ENCODE measurements at regions not wholly inside any gene's neighbourhood (a gene's known extent, or its start where the extent isn't known, plus 50 kb on each side); places are given as distances from the start of the nearest gene placed in this dataset.
"Not testable (repeated sequence)": the region's sequence is repeated elsewhere in the genome, so short reads cannot be mapped to it uniquely, and the experiment has no call there.

DNA sequence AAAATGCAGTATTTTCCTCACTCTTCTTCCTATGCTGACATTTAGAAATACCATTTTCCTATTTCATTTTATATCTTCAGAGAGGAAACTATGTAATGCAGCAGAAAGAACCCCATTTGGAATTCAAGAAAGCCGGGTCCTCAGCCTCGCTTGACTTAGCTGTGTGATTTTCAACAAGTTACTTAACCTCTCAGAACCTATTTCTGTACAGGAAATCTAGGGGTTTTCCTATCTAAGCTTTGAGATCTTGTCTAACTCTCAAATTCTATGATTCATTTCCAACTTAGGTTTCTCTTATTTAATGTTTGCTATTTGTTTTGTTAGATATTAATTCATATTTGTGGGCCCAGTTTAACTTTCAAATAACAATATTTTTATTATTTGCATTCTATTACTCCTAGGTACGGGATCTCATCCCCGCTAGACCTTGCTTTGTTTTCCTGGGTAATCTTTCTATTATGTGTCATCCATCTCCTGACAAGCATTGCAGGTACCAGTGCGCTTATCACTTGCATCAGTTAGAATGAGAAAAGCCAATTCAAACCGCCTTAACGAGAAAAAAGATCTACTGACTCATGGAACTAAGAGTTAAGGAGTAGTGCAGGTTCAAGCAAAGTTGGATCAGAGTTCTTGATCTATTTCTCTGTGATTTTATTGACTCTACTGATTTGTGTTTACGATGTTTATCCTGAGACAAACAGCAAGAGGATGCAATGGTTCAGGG is 70.6 kb upstream of the BHLHE40 start:
- no peak overlapping the region for H3K4me3 ChIP-seq (ENCODE audit: low read depth in 1 of 5, low read length in 5 of 5)
- peaks cover 0 to 2% (median 0%) of the 10 kb centered on the region in 5 donors for H3K9me3 ChIP-seq (ENCODE audit: control insufficient read depth in 5 of 5, low read length in 5 of 5)
- no peak overlapping the region for H3K9ac ChIP-seq (ENCODE audit: low read length in 5 of 5)
- no peak overlapping the region for H3K27ac ChIP-seq (ENCODE audit: low read depth, low read length)
- no peaks in the 10 kb centered on the region for H3K27me3 ChIP-seq (ENCODE audit: control insufficient read depth in 5 of 5, insufficient read depth in 4 of 5, low read length in 5 of 5)
- H3K36me3 ChIP-seq (ENCODE audit: control insufficient read depth in 5 of 5, insufficient read depth in 5 of 5, low read length in 5 of 5), result no peaks in the 10 kb centered on the region
- peaks cover 0 to 4% (median 0%) of the 10 kb centered on the region in 5 donors for H3K4me1 ChIP-seq (ENCODE audit: control insufficient read depth in 5 of 5, insufficient read depth in 5 of 5, low read length in 5 of 5)

DNA sequence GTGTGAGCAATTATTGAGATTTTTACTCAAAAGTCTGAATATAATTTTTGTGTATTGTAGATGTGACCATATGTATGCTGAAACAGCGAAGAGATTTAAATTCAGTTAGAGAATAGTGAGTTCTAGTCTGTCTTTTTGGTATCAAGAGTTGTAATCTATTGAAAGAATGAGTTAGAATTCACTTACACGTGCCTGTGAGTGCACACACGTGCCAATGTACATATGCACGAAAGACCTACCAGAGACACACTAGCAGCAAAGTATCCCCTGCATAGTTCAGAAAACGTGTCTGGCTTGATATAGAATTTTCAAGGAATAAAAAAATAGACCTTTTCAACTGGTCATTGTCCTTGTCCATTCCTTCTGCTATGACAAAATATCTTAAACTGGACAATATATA is 64.8 kb upstream of the BHLHE40 start:
- Histone ChIP-seq H3K27me3 (ENCODE audit: control insufficient read depth in 5 of 5, insufficient read depth in 4 of 5, low read length in 5 of 5) (no peaks in the 10 kb centered on the region), H3K4me1 (ENCODE audit: control insufficient read depth in 5 of 5, insufficient read depth in 5 of 5, low read length in 5 of 5) (no peaks in the 10 kb centered on the region), H3K36me3 (ENCODE audit: control insufficient read depth in 5 of 5, insufficient read depth in 5 of 5, low read length in 5 of 5) (no peaks in the 10 kb centered on the region), H3K9ac (ENCODE audit: low read length in 5 of 5) (no peak overlapping the region), H3K4me3 (ENCODE audit: low read depth in 1 of 5, low read length in 5 of 5) (no peak overlapping the region), H3K9me3 (ENCODE audit: control insufficient read depth in 5 of 5, low read length in 5 of 5) (peaks cover 0 to 5% (median 0%) of the 10 kb centered on the region in 5 donors), H3K27ac (ENCODE audit: low read depth, low read length) (no peak overlapping the region)

DNA sequence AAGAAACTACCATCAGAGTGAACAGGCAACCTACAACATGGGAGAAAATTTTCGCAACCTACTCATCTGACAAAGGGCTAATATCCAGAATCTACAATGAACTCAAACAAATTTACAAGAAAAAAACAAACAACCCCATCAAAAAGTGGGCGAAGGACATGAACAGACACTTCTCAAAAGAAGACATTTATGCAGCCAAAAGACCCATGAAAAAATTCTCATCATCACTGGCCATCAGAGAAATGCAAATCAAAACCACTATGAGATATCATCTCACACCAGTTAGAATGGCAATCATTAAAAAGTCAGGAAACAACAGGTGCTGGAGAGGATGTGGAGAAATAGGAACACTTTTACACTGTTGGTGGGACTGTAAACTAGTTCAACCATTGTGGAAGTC is 57.6 kb upstream of the BHLHE40 start:
- H3K36me3 ChIP-seq (ENCODE audit: control insufficient read depth in 5 of 5, insufficient read depth in 5 of 5, low read length in 5 of 5); H3K4me3 ChIP-seq (ENCODE audit: low read depth in 1 of 5, low read length in 5 of 5); H3K27ac ChIP-seq (ENCODE audit: low read depth, low read length); H3K4me1 ChIP-seq (ENCODE audit: control insufficient read depth in 5 of 5, insufficient read depth in 5 of 5, low read length in 5 of 5); H3K9ac ChIP-seq (ENCODE audit: low read length in 5 of 5); H3K9me3 ChIP-seq (ENCODE audit: control insufficient read depth in 5 of 5, low read length in 5 of 5); H3K27me3 ChIP-seq (ENCODE audit: control insufficient read depth in 5 of 5, insufficient read depth in 4 of 5, low read length in 5 of 5): not testable (repeated sequence)

GRCh38 chr3:4926892-4927291 is 52.3 kb upstream of the BHLHE40 start:
- Histone ChIP-seq H3K4me1 (ENCODE audit: control insufficient read depth in 5 of 5, insufficient read depth in 5 of 5, low read length in 5 of 5) (no peaks in the 10 kb centered on the region), H3K27ac (ENCODE audit: low read depth, low read length) (no peak overlapping the region), H3K9ac (ENCODE audit: low read length in 5 of 5) (no peak overlapping the region), H3K27me3 (ENCODE audit: control insufficient read depth in 5 of 5, insufficient read depth in 4 of 5, low read length in 5 of 5) (no peaks in the 10 kb centered on the region), H3K9me3 (ENCODE audit: control insufficient read depth in 5 of 5, low read length in 5 of 5) (no peaks in the 10 kb centered on the region), H3K36me3 (ENCODE audit: control insufficient read depth in 5 of 5, insufficient read depth in 5 of 5, low read length in 5 of 5) (no peaks in the 10 kb centered on the region), H3K4me3 (ENCODE audit: low read depth in 1 of 5, low read length in 5 of 5) (no peak overlapping the region)

- H3K4me1 ChIP-seq (ENCODE audit: control insufficient read depth in 5 of 5, insufficient read depth in 5 of 5, low read length in 5 of 5), result no peaks in the 10 kb centered on the region
- no peak overlapping the region for H3K27ac ChIP-seq (ENCODE audit: low read depth, low read length)
- no peaks in the 10 kb centered on the region for H3K9me3 ChIP-seq (ENCODE audit: control insufficient read depth in 5 of 5, low read length in 5 of 5)
- no peaks in the 10 kb centered on the region for H3K27me3 ChIP-seq (ENCODE audit: control insufficient read depth in 5 of 5, insufficient read depth in 4 of 5, low read length in 5 of 5)
- no peak overlapping the region for H3K9ac ChIP-seq (ENCODE audit: low read length in 5 of 5)
- H3K4me3 ChIP-seq (ENCODE audit: low read depth in 1 of 5, low read length in 5 of 5), result no peak overlapping the region
- no peaks in the 10 kb centered on the region for H3K36me3 ChIP-seq (ENCODE audit: control insufficient read depth in 5 of 5, insufficient read depth in 5 of 5, low read length in 5 of 5)
Measured at GRCh38 chr3:4928277-4928789, 50.9 kb upstream of the BHLHE40 start.

All from subcutaneous abdominal adipose tissue (tissue), 5 donors.